NCI-H345 (cell line): ENCODE measurements at regions not wholly inside any gene's neighbourhood (a gene's known extent, or its start where the extent isn't known, plus 50 kb on each side); places are given as distances from the start of the nearest gene placed in this dataset.

Source experiments
- DNase-seq: peaks from one replicate; lab custom pipeline; 2025; lab: John Stamatoyannopoulos, UW

DNA sequence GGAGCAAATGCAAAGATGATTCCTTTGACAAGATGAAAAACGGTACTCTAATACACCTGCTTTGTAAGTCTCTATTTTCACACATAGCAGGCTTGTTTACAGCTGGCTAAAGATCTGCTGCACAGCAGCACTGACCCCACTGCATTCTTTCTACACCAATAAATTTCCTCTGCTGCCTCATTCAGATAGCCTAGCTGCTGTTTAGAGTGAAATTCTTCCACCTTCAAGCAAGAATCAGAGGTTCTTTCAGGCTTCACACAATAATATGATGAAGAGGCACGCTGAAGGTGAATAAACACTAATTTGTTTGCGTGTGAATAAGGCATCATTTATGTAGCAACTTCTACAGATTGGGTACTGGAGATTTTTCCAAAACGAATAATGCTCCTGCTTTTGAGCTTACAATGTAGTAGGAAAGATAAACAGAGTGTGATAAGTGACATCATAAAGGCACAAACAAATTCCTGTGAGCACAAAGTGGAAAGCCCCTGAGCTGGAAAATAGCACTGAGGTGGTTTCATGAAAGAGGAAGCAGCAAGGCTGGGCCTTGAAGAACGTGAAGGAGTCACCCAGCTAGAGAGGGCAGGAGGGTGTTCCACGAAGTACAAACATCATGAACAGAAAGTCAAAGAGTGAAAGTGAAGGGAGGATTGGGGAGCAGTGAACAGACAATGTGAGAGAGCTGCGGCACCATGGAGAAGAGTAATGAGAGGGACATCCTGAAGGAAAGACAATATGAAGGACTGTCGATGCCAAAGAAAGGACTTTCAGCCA lies 543.4 kb downstream of the CD83 start:
- DNase-seq, result no peak

DNA sequence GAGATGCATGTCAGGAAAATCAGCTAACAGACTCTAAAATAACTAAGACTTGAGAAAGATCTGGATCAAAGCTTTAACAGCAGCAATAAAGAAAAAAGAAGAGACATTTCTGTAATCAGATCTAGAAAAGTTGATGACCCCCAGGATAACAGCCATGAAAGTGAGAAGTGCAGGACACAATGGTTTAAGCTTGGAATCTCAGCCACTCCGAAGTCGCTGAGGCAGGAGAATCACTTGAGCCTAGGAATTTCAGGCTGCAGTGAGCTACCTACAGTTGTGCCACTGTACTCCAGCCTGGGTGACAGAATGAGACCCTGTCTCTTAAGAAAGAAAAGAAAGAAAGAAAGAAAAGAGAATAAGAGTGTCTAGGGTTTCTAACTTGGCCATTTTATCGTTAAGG lies 544.1 kb downstream of the CD83 start:
- no peak for DNase-seq

GRCh38 chr6:14664112-14664601 lies 546.6 kb downstream of the CD83 start:
- no peak for DNase-seq

GRCh38 chr6:14664621-14665315 lies 547.2 kb downstream of the CD83 start:
- peak; percentile 0 for DNase-seq

- no peak for DNase-seq
Measured at GRCh38 chr6:14665827-14666724, 548.5 kb downstream of the CD83 start.

GRCh38 chr6:14670806-14671205 lies 553.2 kb downstream of the CD83 start:
- no peak for DNase-seq

DNA sequence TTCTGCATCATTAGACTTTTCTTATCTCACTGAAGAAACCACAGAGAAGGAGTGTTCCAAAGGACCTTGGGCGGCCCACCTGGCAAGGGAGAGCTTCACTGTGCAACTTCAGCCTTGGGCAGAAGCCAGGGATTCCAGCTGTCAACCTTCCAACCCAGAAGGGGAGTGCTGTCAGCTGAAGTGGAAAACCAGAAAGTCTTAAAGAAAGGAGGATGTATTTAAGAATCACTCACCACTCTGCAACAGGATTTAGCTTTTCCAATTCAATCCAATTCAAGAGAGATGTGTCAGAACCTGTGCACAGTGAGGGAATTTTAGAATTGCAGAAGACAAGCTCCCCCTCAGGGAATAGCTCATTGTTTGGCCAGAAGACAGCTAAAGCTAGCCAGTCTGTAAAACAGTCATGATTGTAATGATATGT lies 553.7 kb downstream of the CD83 start:
- DNase-seq, result no peak

DNA sequence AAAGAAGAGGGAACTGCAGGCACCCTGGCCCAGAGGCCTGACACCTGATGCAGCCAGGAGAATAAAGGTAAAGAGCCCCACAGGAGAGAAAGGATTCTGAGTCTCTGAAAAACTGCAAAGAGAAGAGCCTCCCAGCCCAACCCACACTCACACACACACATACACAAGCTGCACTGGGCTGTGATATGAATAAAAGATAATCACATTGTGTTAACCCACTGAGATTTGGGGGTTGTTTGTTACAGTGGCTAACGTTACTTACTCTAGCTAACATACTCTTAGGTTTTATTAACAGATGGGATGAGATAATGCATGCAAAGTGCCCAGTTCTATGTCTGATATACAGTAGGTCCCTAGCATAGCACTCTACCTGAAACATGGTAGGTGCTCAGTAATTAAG lies 554.4 kb downstream of the CD83 start:
- no peak for DNase-seq

GRCh38 chr6:14673201-14673600 lies 555.6 kb downstream of the CD83 start:
- DNase-seq, result no peak

DNA sequence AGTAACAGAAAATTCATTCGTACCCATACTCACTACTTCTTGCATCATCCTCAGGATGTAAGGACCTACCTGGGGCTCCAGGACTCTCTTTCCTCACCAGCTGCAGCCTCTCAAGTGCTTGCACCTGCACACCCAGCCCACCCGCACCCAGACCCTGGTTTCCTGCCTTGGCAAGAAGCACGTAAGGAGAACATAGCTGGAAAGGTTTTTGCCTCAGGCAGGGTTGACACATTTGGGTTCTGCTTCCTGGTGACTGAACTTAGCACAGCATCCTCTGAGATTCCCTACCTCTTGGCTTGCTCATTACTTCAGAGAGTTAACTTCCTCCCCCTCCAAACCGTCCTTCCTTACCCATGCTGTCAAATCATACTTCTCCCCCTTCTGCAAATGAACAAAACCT lies 556.9 kb downstream of the CD83 start:
- no peak for DNase-seq

DNA sequence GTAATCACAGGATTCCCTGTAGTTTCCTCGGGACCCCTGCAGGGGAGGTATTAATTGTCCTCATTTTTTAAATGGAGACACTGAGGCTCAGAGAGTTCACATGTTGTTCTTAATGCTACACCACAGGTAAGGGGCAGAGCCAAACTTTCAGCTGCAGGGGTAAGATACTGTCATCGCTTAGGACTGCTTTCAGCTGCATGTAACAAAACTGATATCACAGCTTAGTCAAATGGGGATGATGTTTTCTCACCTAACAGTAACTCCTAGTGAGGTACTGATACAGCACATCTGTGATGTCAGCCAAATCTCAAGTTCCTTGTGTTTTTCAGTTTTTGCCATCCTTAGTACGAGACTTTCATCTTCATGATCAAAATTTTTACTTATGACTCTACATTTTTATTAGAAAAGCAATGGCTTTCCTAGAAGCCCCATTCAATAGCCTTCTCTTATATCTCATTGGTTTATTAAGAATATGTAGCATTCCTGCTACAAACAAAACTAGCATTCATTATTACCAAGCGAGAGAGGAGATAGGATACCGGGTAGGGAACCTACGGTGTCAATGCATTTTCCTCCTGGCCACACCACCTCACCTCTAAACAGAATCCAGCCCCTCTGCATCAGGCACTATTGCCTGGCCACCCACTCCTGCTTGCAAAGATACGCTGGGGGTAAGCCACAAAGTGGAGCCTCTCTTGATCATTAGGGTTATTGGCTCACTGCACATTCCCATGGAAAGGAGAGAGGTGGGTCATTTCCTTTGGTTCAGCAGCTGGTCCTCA lies 557.5 kb downstream of the CD83 start:
- DNase-seq, result no peak

DNA sequence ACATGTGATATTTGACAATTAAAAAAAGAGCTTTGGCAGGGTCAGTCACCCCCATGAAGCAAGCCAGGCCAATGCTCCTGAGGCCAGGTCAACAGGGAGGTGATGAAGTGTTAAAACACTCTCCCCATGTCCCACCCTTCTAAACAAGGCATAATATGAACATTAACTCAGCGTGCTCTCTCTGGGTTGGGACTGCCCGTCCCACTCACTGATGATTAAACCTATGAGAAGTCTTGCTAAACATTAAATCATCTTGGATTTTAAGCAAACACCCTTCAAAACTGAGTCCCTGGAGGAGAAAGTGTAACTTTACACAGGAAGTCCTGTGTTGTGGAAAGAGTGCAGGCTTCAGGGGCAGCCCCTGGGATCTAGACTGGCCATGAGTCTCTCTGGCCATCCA lies 558.5 kb downstream of the CD83 start:
- DNase-seq, result no peak

DNA sequence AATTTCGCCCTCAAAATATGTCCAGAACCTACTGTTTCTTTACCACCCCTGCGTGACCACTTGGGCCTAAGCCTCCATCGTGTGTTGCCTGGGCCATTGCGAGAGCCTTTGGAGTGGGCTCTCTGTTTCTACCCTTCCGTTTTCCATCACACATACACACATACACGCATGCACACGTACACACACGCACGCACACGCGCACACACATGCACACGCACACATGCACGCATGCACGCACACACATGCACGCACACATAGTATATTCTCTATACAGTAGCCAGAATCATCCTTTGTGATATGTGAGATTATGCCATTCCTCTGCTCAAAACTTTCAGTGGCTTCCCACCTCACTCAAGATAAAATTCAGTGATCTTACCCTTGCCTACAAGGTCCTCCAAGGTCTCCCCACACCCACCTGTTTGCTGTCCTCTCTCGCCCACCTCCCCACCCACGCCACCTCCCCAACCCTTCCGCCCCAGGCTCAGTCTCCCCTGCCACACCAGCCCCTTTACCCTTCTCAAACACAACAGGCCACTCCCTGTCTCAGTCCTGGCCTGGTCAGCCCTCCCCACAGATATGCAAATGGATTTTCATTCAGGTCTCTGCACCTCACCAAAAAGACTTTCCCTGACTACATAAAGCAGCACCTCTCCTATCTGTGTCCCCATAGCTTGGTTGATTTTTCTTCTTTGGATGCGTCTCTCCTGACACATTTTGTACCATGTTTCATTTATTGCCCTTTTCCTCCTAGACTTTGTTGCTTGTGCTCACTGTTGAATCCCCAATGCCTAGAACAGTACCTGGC lies 559.6 kb downstream of the CD83 start:
- no peak for DNase-seq

- no peak for DNase-seq
Measured at GRCh38 chr6:14681699-14682487, 564.0 kb upstream of the JARID2 start.

DNA sequence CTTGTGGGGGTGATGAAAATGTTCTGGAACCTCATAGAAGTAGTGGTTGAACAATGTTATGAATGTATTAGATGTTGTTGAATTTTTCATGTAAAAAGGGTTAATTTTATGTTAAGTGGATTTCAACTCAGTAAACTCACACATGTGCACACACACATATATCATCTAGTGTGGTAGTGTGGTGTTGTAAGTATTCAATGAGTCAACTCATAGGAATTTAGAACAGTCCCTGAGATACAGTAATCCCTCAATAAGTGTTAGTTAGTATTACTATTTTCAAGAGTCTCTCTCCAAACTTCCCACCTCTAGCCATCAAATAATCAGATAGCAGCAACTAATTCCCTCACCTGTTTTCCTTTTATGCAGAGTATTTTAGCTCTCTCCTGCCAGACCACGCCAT lies 563.1 kb upstream of the JARID2 start:
- no peak for DNase-seq

- no peak for DNase-seq
Measured at GRCh38 chr6:14689639-14690038, 556.2 kb upstream of the JARID2 start.

GRCh38 chr6:14690120-14691056 lies 555.5 kb upstream of the JARID2 start:
- DNase-seq, result no peak

DNA sequence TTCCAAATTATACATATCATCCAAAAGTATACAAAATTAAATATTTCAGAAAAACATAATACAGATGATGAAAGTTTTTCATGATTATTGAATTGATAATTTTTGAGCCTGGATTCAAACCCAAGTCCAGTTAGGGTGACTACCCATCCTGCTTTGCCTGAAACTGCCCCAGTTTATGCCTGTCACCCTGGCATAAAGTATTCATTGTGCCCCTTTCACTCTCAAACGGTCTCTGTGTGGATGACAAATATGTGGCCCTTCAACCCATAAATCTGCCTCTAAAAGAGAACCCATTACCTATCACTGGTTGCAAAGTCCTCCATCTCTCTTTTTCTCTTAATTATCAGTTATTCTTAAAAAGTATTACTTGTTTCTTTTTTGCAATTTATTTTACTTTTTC lies 553.7 kb upstream of the JARID2 start:
- no peak for DNase-seq
